GM19324 (cell line): ENCODE measurements at regions not wholly inside any gene's neighbourhood (a gene's known extent, or its start where the extent isn't known, plus 50 kb on each side); places are given as distances from the start of the nearest gene placed in this dataset.

Experiments
- ATAC-seq: cut with Tn5 transposase; IDR thresholded peaks from one replicate; pipeline ENCODE4 v1.9.1; 2021; ENCODE audit warnings: mild to moderate bottlenecking, moderate library complexity; ENCODE audit not compliant: unreplicated experiment, low FRiP score

DNA sequence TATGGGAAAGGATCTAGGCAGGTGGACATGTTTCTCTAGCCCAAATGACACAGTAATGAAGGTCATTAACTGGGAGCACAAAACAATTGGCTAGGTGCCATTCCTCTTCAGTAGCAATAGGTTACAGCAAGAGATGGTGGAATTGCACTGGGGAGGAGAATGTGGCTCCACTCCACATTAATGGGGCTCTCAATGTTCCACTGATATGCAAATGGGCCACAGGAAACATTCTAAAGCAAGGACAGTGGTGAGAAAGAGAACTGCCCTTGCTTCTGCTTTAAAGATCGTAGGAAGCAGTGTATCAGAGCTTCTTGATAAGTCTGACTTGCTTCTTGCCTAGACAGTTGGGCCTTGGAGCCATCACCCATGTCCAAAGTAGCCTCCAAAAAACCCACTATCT, 271.4 kb upstream of the PPP2R3A start:
- no peak for ATAC-seq

DNA sequence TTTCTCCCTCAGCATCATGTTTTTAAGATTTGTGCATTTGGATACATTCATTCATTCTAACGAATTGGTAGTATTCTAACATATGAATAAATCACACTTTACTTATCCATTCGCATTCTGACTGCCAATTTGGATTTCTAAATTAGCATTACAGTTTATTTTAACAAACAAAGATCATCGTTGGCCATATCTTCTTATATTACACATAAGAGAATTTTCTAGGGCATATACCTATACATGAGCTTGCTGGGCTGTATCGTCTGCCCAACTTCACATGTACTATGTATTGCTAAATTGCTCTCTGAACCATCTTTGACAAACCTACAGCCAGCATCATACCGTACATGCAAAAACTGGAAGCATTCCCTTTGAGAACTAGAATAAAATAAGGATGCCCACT, 265.8 kb upstream of the PPP2R3A start:
- no peak for ATAC-seq

GRCh38 chr3:135706758-135707375, 258.7 kb upstream of the PPP2R3A start:
- ATAC-seq, result no peak

- ATAC-seq, result no peak
These were observed 246.1 kb upstream of the PPP2R3A start for GRCh38 chr3:135719449-135719848.

GRCh38 chr3:135728007-135728721, 237.4 kb upstream of the PPP2R3A start:
- no peak for ATAC-seq

DNA sequence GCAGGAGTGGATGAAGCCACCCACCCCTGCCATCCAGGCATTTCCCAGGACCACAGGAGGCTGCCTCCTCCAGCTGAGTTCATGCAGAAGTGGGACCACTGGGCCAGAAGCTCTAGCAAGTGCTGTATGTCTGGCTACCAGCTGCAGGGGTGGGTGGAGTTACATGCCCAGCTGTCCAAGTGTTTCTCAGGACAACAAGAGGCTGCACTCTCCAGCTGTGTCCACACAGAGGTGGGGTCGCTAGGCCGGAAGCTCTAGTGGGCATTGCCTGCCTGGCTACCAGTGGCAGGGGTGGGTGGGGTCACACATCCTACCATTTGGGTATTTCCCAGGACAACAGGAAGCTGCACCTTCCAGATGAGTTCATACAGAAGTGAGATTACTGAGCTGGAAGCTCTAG, 234.0 kb upstream of the PPP2R3A start:
- ATAC-seq, result no peak

DNA sequence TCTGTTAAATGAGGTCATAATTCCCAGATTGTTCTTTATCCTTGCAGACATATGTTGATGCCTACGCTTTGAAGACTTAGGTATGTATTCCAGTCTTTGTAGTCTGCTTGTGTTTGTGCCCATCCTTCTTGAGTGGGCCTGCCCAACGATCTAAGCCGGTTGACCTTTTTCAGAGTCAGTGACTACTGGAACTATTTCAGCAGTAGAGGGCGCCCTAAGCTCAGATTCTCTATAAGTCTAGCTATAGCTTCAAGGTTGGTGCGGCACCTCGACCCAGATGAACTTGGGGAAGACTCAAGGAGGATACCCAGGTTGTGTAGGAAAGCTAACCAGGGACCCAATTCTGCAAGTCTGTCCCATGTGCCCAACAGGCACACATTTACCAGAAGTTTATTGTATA, 228.8 kb upstream of the PPP2R3A start:
- ATAC-seq, result no peak

DNA sequence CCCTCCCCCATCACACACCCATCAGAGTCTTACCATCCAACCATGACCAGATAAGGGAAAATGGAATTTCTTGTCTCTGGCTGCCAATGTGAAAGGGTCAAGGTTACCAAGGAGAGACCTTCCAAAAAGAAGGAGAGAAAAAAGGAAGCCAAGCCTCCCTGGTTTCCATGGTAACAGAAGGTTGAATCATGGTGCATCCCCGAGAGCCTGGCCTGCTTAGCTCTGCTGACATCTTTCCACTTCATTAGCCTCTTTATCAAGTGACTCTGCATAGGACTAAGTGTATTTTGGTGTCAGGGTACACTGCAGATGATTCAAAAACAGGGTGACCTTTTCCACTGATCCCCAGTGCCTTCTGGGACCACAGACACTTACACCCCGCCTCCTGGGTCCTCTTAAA, 225.7 kb upstream of the PPP2R3A start:
- no peak for ATAC-seq

- ATAC-seq, result no peak
These were observed 225.3 kb upstream of the PPP2R3A start for GRCh38 chr3:135740211-135740610.

DNA sequence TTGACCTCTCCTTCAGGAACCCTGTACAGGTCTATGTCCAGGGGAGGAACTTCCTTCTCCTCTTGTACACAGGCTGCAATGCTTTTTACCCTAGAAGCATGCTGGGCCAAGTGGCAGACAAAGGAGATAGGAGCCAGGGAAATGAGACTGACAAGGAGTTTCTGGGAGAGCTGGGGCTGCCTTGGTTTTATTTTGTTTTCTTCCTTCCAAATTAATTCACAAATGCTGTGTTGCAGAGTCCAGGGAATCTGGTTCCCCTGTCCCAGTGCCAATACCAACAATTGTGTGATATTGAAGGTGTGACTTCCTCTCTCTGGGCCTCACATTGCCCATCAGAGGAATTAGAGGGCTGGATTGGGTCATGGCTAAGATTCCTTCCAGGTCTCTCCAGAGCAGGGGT, 224.8 kb upstream of the PPP2R3A start:
- no peak for ATAC-seq

- no peak for ATAC-seq
These were observed 213.5 kb upstream of the PPP2R3A start for GRCh38 chr3:135751991-135752390.

GRCh38 chr3:135752851-135753250, 212.7 kb upstream of the PPP2R3A start:
- ATAC-seq, result no peak

- no peak for ATAC-seq
These were observed 212.0 kb upstream of the PPP2R3A start for GRCh38 chr3:135753506-135753905.

DNA sequence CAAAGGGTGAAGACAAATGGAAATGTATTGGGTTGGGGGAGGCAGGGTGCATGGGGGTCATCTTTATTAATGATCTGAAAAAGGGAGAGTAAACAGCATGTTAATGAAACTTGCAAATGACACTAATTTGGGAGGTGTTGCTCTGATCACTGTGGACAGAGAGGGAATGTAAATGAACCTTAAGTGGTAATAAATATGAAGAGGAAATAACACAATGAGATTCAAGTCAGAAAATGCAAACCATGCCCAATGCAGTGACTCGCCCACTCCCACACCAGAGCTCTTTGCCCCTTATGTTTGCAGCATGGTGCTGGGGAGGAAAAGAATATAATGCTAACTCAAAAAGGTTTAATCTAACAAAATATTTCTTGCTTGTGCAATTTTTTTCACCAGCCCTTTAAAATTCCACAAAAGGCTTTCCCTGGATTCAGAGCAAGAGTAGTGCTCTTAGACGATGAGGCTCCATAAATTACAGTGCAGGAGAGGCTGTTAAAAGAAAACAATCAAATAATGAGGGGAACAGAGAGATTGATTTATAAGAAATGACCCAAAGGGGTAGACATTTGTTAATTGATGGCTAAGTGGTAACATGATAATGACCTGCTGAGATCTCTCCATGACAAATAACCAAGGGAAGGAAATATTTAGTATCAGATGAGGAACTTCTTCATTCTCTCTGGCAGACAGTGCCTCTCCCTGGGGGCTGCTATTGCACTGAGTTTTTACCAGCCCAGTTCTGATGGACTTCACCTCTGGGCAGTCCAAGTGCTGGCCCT, 210.0 kb upstream of the PPP2R3A start:
- no peak for ATAC-seq

GRCh38 chr3:135756106-135756668, 209.3 kb upstream of the PPP2R3A start:
- no peak for ATAC-seq

- no peak for ATAC-seq
These were observed 208.1 kb upstream of the PPP2R3A start for GRCh38 chr3:135757421-135757820.

DNA sequence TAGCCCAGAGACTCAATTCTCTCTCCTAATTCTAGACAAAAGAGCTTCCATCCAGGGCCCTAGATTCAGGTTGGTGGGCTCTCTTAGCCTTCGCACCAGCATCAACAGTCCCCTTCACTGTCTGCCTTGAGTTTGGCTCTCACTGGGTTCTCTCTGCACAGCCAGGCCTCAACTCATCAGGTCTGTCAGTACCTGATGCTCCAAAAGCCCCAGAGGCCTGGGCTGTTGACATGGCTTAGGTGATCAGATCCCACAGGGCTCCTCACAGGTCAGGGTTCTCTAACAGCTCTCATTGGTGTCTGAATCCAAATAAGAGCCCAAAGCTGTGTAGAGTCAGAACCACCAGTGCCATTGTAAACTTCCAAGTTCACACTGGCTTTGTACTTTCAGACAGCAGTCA, 206.6 kb upstream of the PPP2R3A start:
- no peak for ATAC-seq

- no peak for ATAC-seq
These were observed 205.9 kb upstream of the PPP2R3A start for GRCh38 chr3:135759651-135760050.

DNA sequence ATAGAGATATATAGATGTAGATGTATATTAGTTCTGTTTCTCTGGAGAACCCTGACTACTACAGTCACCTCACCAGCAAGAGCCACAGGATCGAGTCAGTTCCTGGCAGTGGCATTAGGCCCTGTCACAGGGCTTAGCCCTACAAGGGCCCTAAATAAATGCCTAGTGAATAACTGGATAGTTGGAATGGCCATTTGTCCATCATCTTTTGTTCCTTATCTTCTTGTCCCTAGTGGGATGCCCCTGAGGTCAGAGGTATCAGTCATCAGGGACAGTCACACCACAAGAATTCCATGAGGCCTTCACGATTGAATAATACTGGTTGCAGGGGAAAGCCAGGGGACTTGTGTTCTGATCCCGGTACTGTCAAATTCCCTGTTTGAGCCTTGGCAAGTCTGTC, 204.9 kb upstream of the PPP2R3A start:
- ATAC-seq, result no peak

DNA sequence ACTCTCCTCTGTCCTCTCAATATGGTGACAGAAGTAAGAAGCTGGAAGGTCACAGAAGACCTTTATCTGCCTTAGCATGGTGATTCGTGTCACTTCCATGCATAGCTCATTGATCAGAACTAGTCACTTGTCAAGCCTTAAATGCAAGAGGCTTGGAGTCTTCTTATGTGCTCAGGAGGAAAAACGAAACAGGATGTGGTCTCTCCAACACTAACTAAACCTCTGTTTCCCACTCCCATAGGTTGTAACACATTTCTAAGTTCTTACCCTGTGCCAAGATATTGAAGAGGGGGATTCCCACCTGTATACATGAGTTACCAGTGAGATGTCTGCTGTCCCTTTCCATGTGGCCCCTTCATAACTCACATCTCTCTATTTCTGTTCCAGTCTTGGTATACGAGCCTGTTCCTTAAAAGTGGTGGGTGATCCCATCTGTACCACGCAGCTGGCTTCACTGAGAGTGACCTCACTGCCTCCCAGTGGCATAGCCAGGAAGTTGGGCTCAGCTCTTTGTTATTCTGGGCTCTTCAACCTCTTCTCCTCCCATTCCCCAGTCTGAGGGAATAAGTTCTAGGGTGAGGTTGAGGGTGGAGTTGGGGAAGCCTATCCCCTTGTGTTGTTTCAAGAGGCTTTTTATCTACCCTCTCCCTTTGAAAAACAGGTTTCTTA, 203.2 kb upstream of the PPP2R3A start:
- ATAC-seq, result no peak

DNA sequence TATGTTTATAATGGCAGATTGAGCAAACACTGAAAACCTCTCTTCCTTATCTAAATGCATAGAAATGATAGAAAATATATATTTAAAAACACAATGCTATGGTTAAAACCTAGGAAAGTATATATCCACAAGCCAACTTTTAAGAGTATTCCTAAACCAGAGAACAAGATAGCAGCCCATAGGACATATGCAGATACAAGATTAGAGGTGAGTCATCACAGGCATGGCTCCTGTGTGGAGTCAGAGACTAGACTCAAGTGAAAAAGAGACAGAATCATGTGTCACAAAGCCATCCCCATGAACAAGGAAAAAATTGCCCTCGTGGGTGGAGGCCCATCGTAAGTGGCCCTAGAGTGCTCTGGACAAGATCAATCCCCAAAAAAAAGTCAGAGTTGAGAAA, 199.4 kb upstream of the PPP2R3A start:
- ATAC-seq, result no peak
